22Rv1 (cell line): ENCODE measurements at regions not wholly inside any gene's neighbourhood (a gene's known extent, or its start where the extent isn't known, plus 50 kb on each side); places are given as distances from the start of the nearest gene placed in this dataset.
"Not testable (repeated sequence)": the region's sequence is repeated elsewhere in the genome, so short reads cannot be mapped to it uniquely, and the experiment has no call there.

Source experiments
- CTCF ChIP-seq: fragments of 450-650 bp; IDR thresholded peaks from 2 replicates; pipeline ENCODE4 v1.5.1; 2017; ENCODE audit warnings: mild to moderate bottlenecking
- ZFX ChIP-seq: fragments of 450-650 bp; IDR thresholded peaks from 2 replicates; pipeline ENCODE4 v1.6.1; 2017; ENCODE audit warnings: antibody characterized with exemption, borderline replicate concordance

GRCh38 chr10:91729339-91729738 is 68.9 kb upstream of the TNKS2 start:
- not testable (repeated sequence) for TF ChIP-seq CTCF, ZFX
